HCT116 (cell line): ENCODE measurements at regions not wholly inside any gene's neighbourhood (a gene's known extent, or its start where the extent isn't known, plus 50 kb on each side); places are given as distances from the start of the nearest gene placed in this dataset.

Experiments used
- ATAC-seq: fragments of 200-7000 bp; cut with Tn5 transposase; 2 replicates; pipeline ENCODE4 v1.9.1; 2020; ENCODE audit warnings: mild to moderate bottlenecking, moderate library complexity
- BruUV-seq: library from RNA; stranded (reverse); fragments of 400-500 nt; replicated peaks from 2 replicates; lab custom pipeline; 2021; lab: Mats Ljungman, UMichigan
- CTCF ChIA-PET: fragments of 300-600 bp; sonication (Branson Sonifier 250); formaldehyde crosslinking; loops from one replicate; lab custom pipeline; 2021; ENCODE audit warnings: antibody characterized with exemption; lab: Charles Lee
- POLR2A ChIA-PET: fragments of 300-600, 350-600 bp; sonication (Branson Sonifier 250); formaldehyde crosslinking; loops from one replicate; lab custom pipeline; 2021; ENCODE audit warnings: antibody characterized with exemption; lab: Charles Lee
- RAD21 ChIA-PET, 2 experiments: fragments of 300-600 bp; sonication (Branson Sonifier 250); formaldehyde crosslinking; loops; one replicate each; lab custom pipeline; 2023; ENCODE audit warnings: low total read pairs in 2 of 2; ENCODE audit not compliant: uncharacterized antibody in 2 of 2, unreplicated experiment in 2 of 2, low non-redundant PET in 1 of 2; lab: Charles Lee
- DNase-seq: peaks from one replicate; pipeline ENCODE4 v3.0.0-alpha.2; 2010; ENCODE audit warnings: low read depth, low spot score
- H2AFZ ChIP-seq: fragments of 200-600 bp; shearing (Covaris generic), sonication (generic); 2 replicates; pipeline ENCODE4 v1.6.1; 2017; ENCODE audit warnings: low read depth, mixed run types, mixed read lengths, antibody characterized with exemption, low read length; ENCODE audit not compliant: poor library complexity, severe bottlenecking
- H3K27ac ChIP-seq: 2 replicates; pipeline ENCODE4 v1.5.1; 2012; ENCODE audit warnings: low read depth, low read length
- H3K27me3 ChIP-seq: fragments of 200-600 bp; sonication (generic); 2 replicates; pipeline ENCODE4 v1.6.1; 2016; ENCODE audit warnings: mixed run types, low read length, mixed read lengths; ENCODE audit not compliant: insufficient read depth
- H3K36me3 ChIP-seq, 2 experiments: fragments of 200-500 bp in 1 of 2; fragments of 200-600 bp in 1 of 2; sonication (Bioruptor generic) in 1 of 2; sonication (generic) in 1 of 2; 2 replicates each; pipeline versions ENCODE4 v1.5.1 to v1.6.1; 2014 to 2016; ENCODE audit warnings: low read length in 2 of 2, inconsistent platforms in 1 of 2, mixed read lengths in 1 of 2, mixed run types in 1 of 2; ENCODE audit not compliant: insufficient read depth in 2 of 2, control insufficient read depth in 1 of 2
- H3K4me1 ChIP-seq, 2 experiments: fragments of 200-600 bp in 1 of 2; sonication (generic) in 1 of 2; 2 replicates each; pipeline versions ENCODE4 v1.5.1 to v1.6.1; 2012 to 2017; ENCODE audit warnings: low read length in 2 of 2, inconsistent platforms in 1 of 2, mild to moderate bottlenecking in 1 of 2, mixed read lengths in 1 of 2, mixed run types in 1 of 2, moderate library complexity in 1 of 2; ENCODE audit not compliant: insufficient read depth in 2 of 2, control insufficient read depth in 1 of 2
- H3K4me2 ChIP-seq: fragments of 200-600 bp; sonication (generic); 2 replicates; pipeline ENCODE4 v1.6.1; 2017; ENCODE audit warnings: mixed run types, low read length, mixed read lengths
- H3K4me3 ChIP-seq, 2 experiments: fragments of 200-600 bp in 1 of 2; sonication (generic) in 1 of 2; replicated peaks in 1 of 2; 2 replicates each; pipeline ENCODE4 v1.5.1; 2011 to 2016; ENCODE audit warnings: low read length in 2 of 2, control low read depth in 1 of 2, low read depth in 1 of 2, mild to moderate bottlenecking in 1 of 2, mixed read lengths in 1 of 2, mixed run types in 1 of 2
- H3K79me2 ChIP-seq: fragments of 200-600 bp; sonication (generic); 2 replicates; pipeline ENCODE4 v1.6.1; 2017; ENCODE audit warnings: mild to moderate bottlenecking, mixed run types, low read length, moderate library complexity, mixed read lengths; ENCODE audit not compliant: insufficient read depth
- H3K9ac ChIP-seq: fragments of 200-600 bp; sonication (generic); 2 replicates; pipeline ENCODE4 v1.6.1; 2016; ENCODE audit warnings: low read length, mixed read lengths
- H3K9me2 ChIP-seq: fragments of 200-600 bp; sonication (generic), shearing (Covaris generic); 2 replicates; pipeline ENCODE4 v1.6.1; 2017; ENCODE audit warnings: mixed run types, mild to moderate bottlenecking, moderate library complexity; ENCODE audit not compliant: insufficient read depth
- H3K9me3 ChIP-seq, 2 experiments: fragments of 200-500 bp in 1 of 2; fragments of 200-600 bp in 1 of 2; sonication (Bioruptor generic) in 1 of 2; sonication (generic) in 1 of 2; 2 replicates each; pipeline ENCODE4 v1.6.1; 2014 to 2017; ENCODE audit warnings: low read length in 2 of 2, mixed read lengths in 2 of 2, inconsistent platforms in 1 of 2, low read depth in 1 of 2, mild to moderate bottlenecking in 1 of 2, mixed run types in 1 of 2, moderate library complexity in 1 of 2; ENCODE audit not compliant: control insufficient read depth in 1 of 2, insufficient read depth in 1 of 2
- H4K20me1 ChIP-seq: fragments of 200-600 bp; sonication (generic), shearing (Covaris generic); 2 replicates; pipeline ENCODE4 v1.6.1; 2017; ENCODE audit warnings: mixed run types, mild to moderate bottlenecking, moderate library complexity; ENCODE audit not compliant: insufficient read depth
- ATF3 ChIP-seq: IDR thresholded peaks from 2 replicates; pipeline ENCODE4 v1.6.1; 2012
- CBX3 ChIP-seq: IDR thresholded peaks from 2 replicates; pipeline ENCODE4 v1.6.1; 2012; ENCODE audit warnings: low read depth
- CEBPB ChIP-seq: IDR thresholded peaks from 2 replicates; pipeline ENCODE4 v1.6.1; 2012; ENCODE audit warnings: low read depth
- CTCF ChIP-seq, 3 experiments: fragments of 200-600 bp in 1 of 3; sonication (generic) in 1 of 3; IDR thresholded peaks in 2 of 3; conservative IDR thresholded peaks in 1 of 3; 2 replicates each; pipeline ENCODE4 v1.5.1; 2012 to 2017; ENCODE audit warnings: low read depth in 2 of 3, low read length in 2 of 3, antibody characterized with exemption in 1 of 3, borderline replicate concordance in 1 of 3, control low read depth in 1 of 3, mild to moderate bottlenecking in 1 of 3, mixed read lengths in 1 of 3, mixed run types in 1 of 3, moderate library complexity in 1 of 3; ENCODE audit not compliant: insufficient read depth in 1 of 3
- ELF1 ChIP-seq: IDR thresholded peaks from 2 replicates; pipeline ENCODE4 v1.6.1; 2012; ENCODE audit warnings: low read depth, borderline replicate concordance
- EZH2 ChIP-seq: fragments of 200-600 bp; sonication (generic); IDR thresholded peaks from 2 replicates; pipeline ENCODE4 v1.6.1; 2017; ENCODE audit warnings: antibody characterized with exemption, mixed run types
- EZH2phosphoT487 ChIP-seq: fragments of 200-600 bp; IDR thresholded peaks from 2 replicates; pipeline ENCODE4 v1.6.1; 2018; ENCODE audit warnings: antibody characterized with exemption, borderline replicate concordance
- FOSL1 ChIP-seq: IDR thresholded peaks from 2 replicates; pipeline ENCODE4 v1.6.1; 2012; ENCODE audit warnings: low read depth
- JUND ChIP-seq: IDR thresholded peaks from 2 replicates; pipeline ENCODE4 v1.6.1; 2012
- POLR2A ChIP-seq: IDR thresholded peaks from 2 replicates; pipeline ENCODE4 v1.7.0; 2011; ENCODE audit warnings: borderline replicate concordance; ENCODE audit not compliant: insufficient read depth, insufficient read length; ENCODE audit errors: extremely low read depth
- RAD21 ChIP-seq: IDR thresholded peaks from 2 replicates; pipeline ENCODE4 v1.6.1; 2012; ENCODE audit warnings: low read depth, mild to moderate bottlenecking
- REST ChIP-seq: IDR thresholded peaks from 2 replicates; pipeline ENCODE4 v1.6.1; 2012; ENCODE audit warnings: low read depth
- SIN3A ChIP-seq: IDR thresholded peaks from 2 replicates; pipeline ENCODE4 v1.6.1; 2012; ENCODE audit warnings: low read depth
- SP1 ChIP-seq: IDR thresholded peaks from 2 replicates; pipeline ENCODE4 v1.6.1; 2012; ENCODE audit warnings: low read depth
- ZFX ChIP-seq: fragments of 450-650 bp; IDR thresholded peaks from 2 replicates; pipeline ENCODE4 v1.6.1; 2017
- ZNF274 ChIP-seq: fragments of 200-500 bp; sonication (Bioruptor generic); IDR thresholded peaks from 2 replicates; pipeline ENCODE4 v1.6.1; 2014; ENCODE audit warnings: mild to moderate bottlenecking, low read depth, low read length, inconsistent platforms
- intact Hi-C: fragments of 100-400 bp; cut with micrococcal nuclease; formaldehyde crosslinking; loops from 2 replicates; pipeline ENCODE4 v1.10.0; 2022

GRCh38 chr6:92763274-92763584 is 656.1 kb downstream of the EPHA7 start:
- Histone ChIP-seq H3K9ac (no peak overlapping the region), H3K9me3 (peaks cover 6 to 9% of the 10 kb centered on the region in 2 experiments; a peak in 2 of 4 replicates), H3K9me2 (no peaks in the 10 kb centered on the region), H3K27me3 (no peaks in the 10 kb centered on the region), H4K20me1 (no peaks in the 10 kb centered on the region), H3K4me3 (no peak overlapping the region), H3K36me3 (no peaks in the 10 kb centered on the region), H3K4me1 (no peaks in the 10 kb centered on the region), H2AFZ (no peak overlapping the region), H3K27ac (no peak overlapping the region), H3K4me2 (no peak overlapping the region), H3K79me2 (no peaks in the 10 kb centered on the region)
- no peak for DNase-seq
- ChIA-PET CTCF (no interaction called here), RAD21 (no interaction called here), POLR2A (no interaction called here)
- TF ChIP-seq SIN3A: no peak
- no peak for TF ChIP-seq CBX3
- no peak for TF ChIP-seq ELF1
- TF ChIP-seq RAD21: no peak
- TF ChIP-seq SP1: no peak
- TF ChIP-seq ZFX: no peak
- TF ChIP-seq REST: no peak
- TF ChIP-seq CTCF (IDR thresholded peaks at IDR 0.05 in 2 of 3, conservative IDR thresholded peaks at IDR 0.05 in 1 of 3; ENCODE audit: borderline replicate concordance in 1 of 3, insufficient read depth in 1 of 3, low read depth in 2 of 3, low read length in 2 of 3): no peak
- TF ChIP-seq CEBPB: no peak
- no peak for TF ChIP-seq POLR2A
- no peak for TF ChIP-seq EZH2phosphoT487
- TF ChIP-seq ZNF274: no peak
- TF ChIP-seq FOSL1: no peak
- no peak for TF ChIP-seq ATF3
- TF ChIP-seq EZH2: no peak
- no peak for TF ChIP-seq JUND
- no TSS peak for BruUV-seq
- intact Hi-C loops: no loop called here
- no peak for ATAC-seq
